K562 (cell line): ENCODE measurements at regions not wholly inside any gene's neighbourhood (a gene's known extent, or its start where the extent isn't known, plus 50 kb on each side); places are given as distances from the start of the nearest gene placed in this dataset.

Source experiments
- ATAC-seq: fragments of 200-7000 bp; cut with Tn5 transposase; 3 replicates; pipeline ENCODE4 v1.9.1; 2020; ENCODE audit warnings: moderate library complexity
- BruUV-seq: library from RNA; stranded (reverse); fragments of 400-500 nt; replicated peaks from 2 replicates; lab custom pipeline; 2021; lab: Mats Ljungman, UMichigan
- CTCF ChIA-PET: fragments of 300-600 bp; formaldehyde crosslinking; extraction: SDS; loops from one replicate; lab custom pipeline; 2021; ENCODE audit warnings: low intra/inter-chr PET ratio; lab: Yijun Ruan, JAX
- POLR2A ChIA-PET: fragments of 300-600, 350-650 bp; sonication (Branson Sonifier 250); formaldehyde crosslinking; extraction: SDS; loops from one replicate; lab custom pipeline; 2021; ENCODE audit warnings: antibody characterized with exemption, inconsistent platforms; lab: Yijun Ruan, JAX
- DNase-seq, 4 experiments: peaks; one replicate each; pipeline versions ENCODE4 v3.0.0 to v3.0.0-alpha.2; 2011 to 2018; ENCODE audit warnings: low spot score in 3 of 4, mixed read lengths in 3 of 4; ENCODE audit errors: extremely low read depth in 1 of 4
- FAIRE-seq: peaks from 2 replicates; lab custom pipeline; 2011; peaks lifted over from hg19 to GRCh38; lab: Jason Lieb, UNC
- H2AFZ ChIP-seq: 2 replicates; pipeline ENCODE4 v1.6.0; 2011; ENCODE audit warnings: low read depth, low read length, control low read depth, inconsistent platforms
- H3K27ac ChIP-seq: fragments of 200-600 bp; 3 replicates; pipeline ENCODE4 v1.8.0; 2011; ENCODE audit warnings: low read depth, mild to moderate bottlenecking, control low read depth, inconsistent platforms, low read length, moderate library complexity, mixed read lengths; ENCODE audit errors: extremely low read depth
- H3K27me3 ChIP-seq, 2 experiments: fragments of 300-600 bp in 1 of 2; 2 replicates in 1 of 2; 3 replicates in 1 of 2; pipeline versions ENCODE4 v1.6.0 to v1.8.0; 2011; ENCODE audit warnings: inconsistent platforms in 2 of 2, low read length in 2 of 2, mild to moderate bottlenecking in 1 of 2, mixed read lengths in 1 of 2, moderate library complexity in 1 of 2; ENCODE audit not compliant: control insufficient read depth in 2 of 2, insufficient read depth in 2 of 2
- H3K36me3 ChIP-seq: fragments of 300-600 bp; 3 replicates; pipeline ENCODE4 v1.8.0; 2011; ENCODE audit warnings: mild to moderate bottlenecking, low read length, inconsistent platforms; ENCODE audit not compliant: control insufficient read depth, insufficient read depth
- H3K4me1 ChIP-seq, 2 experiments: fragments of 200-600 bp in 1 of 2; replicated peaks in 1 of 2; 2 replicates in 1 of 2; 3 replicates in 1 of 2; pipeline versions ENCODE4 v1.5.1 to v1.8.0; 2011; ENCODE audit warnings: inconsistent platforms in 2 of 2, low read length in 2 of 2, mild to moderate bottlenecking in 1 of 2, mixed read lengths in 1 of 2, moderate library complexity in 1 of 2; ENCODE audit not compliant: control insufficient read depth in 2 of 2, insufficient read depth in 2 of 2
- H3K4me2 ChIP-seq: 2 replicates; pipeline ENCODE4 v1.6.1; 2011; ENCODE audit warnings: low read length, control low read depth, inconsistent platforms, mixed read lengths; ENCODE audit not compliant: insufficient read depth
- H3K4me3 ChIP-seq: fragments of 200-600 bp; sonication (generic), shearing (Covaris generic); 2 replicates; pipeline ENCODE4 v1.5.1; 2016; ENCODE audit warnings: control low read depth, inconsistent platforms
- H3K79me2 ChIP-seq: fragments of 200-600 bp; 3 replicates; pipeline ENCODE4 v1.8.0; 2011; ENCODE audit warnings: low read length, inconsistent platforms; ENCODE audit not compliant: control insufficient read depth, insufficient read depth
- H3K9ac ChIP-seq, 2 experiments: 2 replicates each; pipeline versions ENCODE4 v1.6.0 to v1.6.1; 2011; ENCODE audit warnings: low read depth in 2 of 2, low read length in 2 of 2, control low read depth in 1 of 2, inconsistent platforms in 1 of 2, mild to moderate bottlenecking in 1 of 2, mixed read lengths in 1 of 2; ENCODE audit not compliant: insufficient read depth in 1 of 2
- H3K9me1 ChIP-seq: one replicate; pipeline ENCODE4 v1.6.0; 2011; ENCODE audit warnings: inconsistent platforms, mild to moderate bottlenecking, low read length, moderate library complexity; ENCODE audit not compliant: control insufficient read depth, insufficient read depth
- H3K9me3 ChIP-seq: replicated peaks from 2 replicates; pipeline ENCODE4 v1.5.1; 2011; ENCODE audit warnings: low read depth, low read length, inconsistent platforms; ENCODE audit not compliant: control insufficient read depth, insufficient read depth
- H4K20me1 ChIP-seq: replicated peaks from 2 replicates; pipeline ENCODE4 v1.6.1; 2011; ENCODE audit warnings: low read length, inconsistent platforms, mixed read lengths; ENCODE audit not compliant: control insufficient read depth, insufficient read depth
- NR2C2 ChIP-seq, 2 experiments: fragments of 200-800 bp in 1 of 2; sonication (Bioruptor generic) in 1 of 2; sonication (generic) in 1 of 2; formaldehyde crosslinking in 1 of 2; IDR thresholded peaks; 2 replicates each; pipeline versions ENCODE4 v1.6.1 to v1.8.0; 2016 to 2022; ENCODE audit warnings: mild to moderate bottlenecking in 1 of 2, missing compliant biosample characterization in 1 of 2, missing genetic modification characterization in 1 of 2, missing genetic modification reagents in 1 of 2
- RAD51 ChIP-seq: fragments of 450-650 bp; IDR thresholded peaks from 2 replicates; pipeline ENCODE4 v1.7.1; 2016; ENCODE audit warnings: low read depth, mild to moderate bottlenecking, borderline replicate concordance
- RBM17 ChIP-seq: fragments of 200-400 bp; formaldehyde crosslinking; IDR thresholded peaks from 2 replicates; pipeline ENCODE4 v1.6.1; 2017; ENCODE audit warnings: low read depth, mild to moderate bottlenecking, low read length, borderline replicate concordance
- TAF7 ChIP-seq: fragments of 450-650 bp; IDR thresholded peaks from 2 replicates; pipeline ENCODE4 v1.6.1; 2016; ENCODE audit warnings: missing genetic modification characterization, missing compliant biosample characterization
- WGBS: fragments of 100-300 bp; shearing (Covaris generic); methylation state at CpG from one replicate; pipeline ENCODE4 v1.1.6; 2016; ENCODE audit warnings: low coverage, mixed read lengths; ENCODE audit not compliant: insufficient coverage; ENCODE audit errors: missing lambda C conversion rate; 5-methylcytosine and 5-hydroxymethylcytosine counted together
- in situ Hi-C: fragments of 300-500 bp; cut with MboI; formaldehyde crosslinking; loops from 4 replicates; pipeline ENCODE4 v1.15.0; 2018; ENCODE audit warnings: inconsistent platforms, mixed read lengths
- intact Hi-C: fragments of 100-400 bp; cut with micrococcal nuclease; formaldehyde crosslinking; loops from 2 replicates; pipeline ENCODE4 v1.14.2; 2022

DNA sequence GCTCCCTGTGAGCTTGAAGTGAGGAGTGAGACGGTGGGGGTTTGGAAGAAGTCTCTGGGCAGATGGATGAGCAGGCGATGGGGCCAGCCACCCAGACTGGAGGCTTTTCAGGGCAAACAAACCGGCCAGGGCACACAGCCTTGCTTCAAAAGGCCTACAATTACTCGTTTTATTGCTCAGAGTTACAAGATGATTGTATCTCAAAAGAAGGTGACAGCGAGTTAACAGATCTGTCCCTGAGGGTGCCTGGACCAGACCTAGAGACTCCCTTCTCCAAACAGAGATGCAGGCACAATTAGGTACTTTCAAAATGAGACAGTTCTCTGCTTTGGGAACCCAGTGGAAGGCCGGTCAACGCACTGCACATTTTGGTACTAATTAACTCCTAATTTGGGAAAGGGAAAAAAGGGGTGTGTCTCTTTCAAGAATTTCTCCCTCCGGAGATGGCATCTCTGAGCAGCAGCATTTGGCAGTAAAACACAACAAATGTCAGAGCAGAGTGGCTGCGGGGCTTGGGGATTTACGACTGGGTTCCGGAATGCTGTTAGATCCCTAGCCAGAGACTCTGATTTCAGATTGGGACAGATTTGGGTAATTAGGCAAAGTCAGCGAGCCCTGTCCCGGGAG lies 226.7 kb downstream of the TTC32 start:
- H3K9ac ChIP-seq = no peak overlapping the region
- ATAC-seq (no peak), DNase-seq (no peak), FAIRE-seq (no peak)
- ChIA-PET CTCF (no interaction called here), POLR2A (no interaction called here)
- TF ChIP-seq RAD51 (no peak), NR2C2 (CRISPR knock-in tag; IDR thresholded peaks at IDR 0.05) (no peak), NR2C2 (tag; IDR thresholded peaks at IDR 0.05) (no peak), RBM17 (no peak), TAF7 (no peak)
- no TSS peak for BruUV-seq
- WGBS = under 1% methylated on average over 13 of the region's 13 CpGs
- H3K4me3 ChIP-seq = no peak overlapping the region
- H3K9me3 ChIP-seq = no peaks in the 10 kb centered on the region
- no peak overlapping the region for H2AFZ ChIP-seq
- intact Hi-C loops = no loop called here
- H3K9me1 ChIP-seq = no peaks in the 10 kb centered on the region
- no peaks in the 10 kb centered on the region for H3K36me3 ChIP-seq
- H3K4me1 ChIP-seq = no peaks in the 10 kb centered on the region
- no peaks in the 10 kb centered on the region for H3K79me2 ChIP-seq
- no peak overlapping the region for H3K4me2 ChIP-seq
- no peak overlapping the region for H3K27ac ChIP-seq
- H3K27me3 ChIP-seq = peaks cover 0 to 26% of the 10 kb centered on the region in 2 experiments; a peak in 2 of 5 replicates
- in situ Hi-C loops = no loop called here
- H4K20me1 ChIP-seq = no peaks in the 10 kb centered on the region
